ENCODE measurements at regions not wholly inside any gene's neighbourhood (a gene's known extent, or its start where the extent isn't known, plus 50 kb on each side); places are given as distances from the start of the nearest gene placed in this dataset.

GRCh38 chr5:121158451-121158850 is 693.2 kb upstream of the FTMT start:
- no peak for DNase-seq
- Histone ChIP-seq H4K20me1 (ENCODE audit: insufficient read depth) (no peaks in the 10 kb centered on the region), H2AFZ (no peak overlapping the region), H3K27me3 (ENCODE audit: insufficient read depth, low read depth) (no peaks in the 10 kb centered on the region), H3K79me2 (ENCODE audit: low read depth) (no peaks in the 10 kb centered on the region), H3K9me3 (ENCODE audit: insufficient read depth, low read depth) (no peaks in the 10 kb centered on the region), H3K4me1 (replicated peaks; ENCODE audit: insufficient read depth) (no peaks in the 10 kb centered on the region), H3K27ac (no peak overlapping the region), H3F3A (ENCODE audit: insufficient read depth, low read depth) (no peaks in the 10 kb centered on the region), H3K4me2 (no peak overlapping the region), H3K4me3 (no peak overlapping the region), H3K9me2 (ENCODE audit: insufficient read depth) (no peaks in the 10 kb centered on the region), H3K36me3 (ENCODE audit: low read depth) (no peaks in the 10 kb centered on the region)
- TF ChIP-seq CTCF (conservative IDR thresholded peaks at IDR 0.05) (no peak), EZH2 (IDR thresholded peaks at IDR 0.05; ENCODE audit: low read depth) (no peak)
- BruUV-seq (replicated peaks) = no TSS peak
- intact Hi-C loops (cut with micrococcal nuclease; ENCODE audit: unreplicated experiment) = no loop called here
- CTCF ChIA-PET = no interaction called here
- POLR2A ChIA-PET (ENCODE audit: unreplicated experiment) = no interaction called here

- no peaks in the 10 kb centered on the region for H3K27me3 ChIP-seq (ENCODE audit: insufficient read depth, low read depth)
- H3F3A ChIP-seq (ENCODE audit: insufficient read depth, low read depth) = no peaks in the 10 kb centered on the region
- no peaks in the 10 kb centered on the region for H3K79me2 ChIP-seq (ENCODE audit: low read depth)
- no peaks in the 10 kb centered on the region for H3K36me3 ChIP-seq (ENCODE audit: low read depth)
- H3K27ac ChIP-seq = no peak overlapping the region
- TF ChIP-seq CTCF (conservative IDR thresholded peaks at IDR 0.05) = no peak
- TF ChIP-seq EZH2 (IDR thresholded peaks at IDR 0.05; ENCODE audit: low read depth) = no peak
- ChIA-PET POLR2A (ENCODE audit: unreplicated experiment) (no interaction called here), CTCF (no interaction called here)
- H3K9me2 ChIP-seq (ENCODE audit: insufficient read depth) = no peaks in the 10 kb centered on the region
- no peak overlapping the region for H2AFZ ChIP-seq
- intact Hi-C loops (cut with micrococcal nuclease; ENCODE audit: unreplicated experiment) = no loop called here
- no peak overlapping the region for H3K4me2 ChIP-seq
- DNase-seq = no peak
- BruUV-seq (replicated peaks) = no TSS peak
- H3K4me3 ChIP-seq = no peak overlapping the region
- H4K20me1 ChIP-seq (ENCODE audit: insufficient read depth) = no peaks in the 10 kb centered on the region
- no peaks in the 10 kb centered on the region for H3K9me3 ChIP-seq (ENCODE audit: insufficient read depth, low read depth)
- H3K4me1 ChIP-seq (replicated peaks; ENCODE audit: insufficient read depth) = no peaks in the 10 kb centered on the region
Measured at GRCh38 chr5:121160591-121160990, 691.1 kb upstream of the FTMT start.

GRCh38 chr5:121164632-121165031 is 687.0 kb upstream of the FTMT start:
- no peaks in the 10 kb centered on the region for H3K4me1 ChIP-seq (replicated peaks; ENCODE audit: insufficient read depth)
- no peak for TF ChIP-seq EZH2 (IDR thresholded peaks at IDR 0.05; ENCODE audit: low read depth)
- TF ChIP-seq CTCF (conservative IDR thresholded peaks at IDR 0.05) = no peak
- no peaks in the 10 kb centered on the region for H3K9me2 ChIP-seq (ENCODE audit: insufficient read depth)
- H3K9me3 ChIP-seq (ENCODE audit: insufficient read depth, low read depth) = no peaks in the 10 kb centered on the region
- POLR2A ChIA-PET (ENCODE audit: unreplicated experiment) = no interaction called here
- no peak overlapping the region for H3K4me3 ChIP-seq
- H3K27ac ChIP-seq = no peak overlapping the region
- intact Hi-C loops (cut with micrococcal nuclease; ENCODE audit: unreplicated experiment) = no loop called here
- H2AFZ ChIP-seq = no peak overlapping the region
- H3K79me2 ChIP-seq (ENCODE audit: low read depth) = no peaks in the 10 kb centered on the region
- DNase-seq = no peak
- H4K20me1 ChIP-seq (ENCODE audit: insufficient read depth) = no peaks in the 10 kb centered on the region
- H3K27me3 ChIP-seq (ENCODE audit: insufficient read depth, low read depth) = no peaks in the 10 kb centered on the region
- H3K36me3 ChIP-seq (ENCODE audit: low read depth) = no peaks in the 10 kb centered on the region
- H3K4me2 ChIP-seq = no peak overlapping the region
- no TSS peak for BruUV-seq (replicated peaks)
- CTCF ChIA-PET = no interaction called here
- no peaks in the 10 kb centered on the region for H3F3A ChIP-seq (ENCODE audit: insufficient read depth, low read depth)
